A549 (cell line): ENCODE measurements at regions not wholly inside any gene's neighbourhood (a gene's known extent, or its start where the extent isn't known, plus 50 kb on each side); places are given as distances from the start of the nearest gene placed in this dataset.

Experiments
- ATAC-seq, 2 experiments: fragments of 200-7000 bp in 1 of 2; fragments of >200 bp in 1 of 2; cut with Nextera tagmentation in 1 of 2; cut with Tn5 transposase in 1 of 2; 3 replicates each; pipeline versions ENCODE4 v1.8.0 to v1.9.1; 2018 to 2020; ENCODE audit warnings: mild to moderate bottlenecking in 1 of 2, moderate library complexity in 1 of 2
- CTCF ChIA-PET: fragments of 300-600 bp; sonication (Branson Sonifier 250); formaldehyde crosslinking; extraction: SDS; loops from one replicate; lab custom pipeline; 2021; ENCODE audit warnings: antibody characterized with exemption, inconsistent platforms; lab: Yijun Ruan, JAX
- POLR2A ChIA-PET: fragments of 350-600 bp; formaldehyde crosslinking; extraction: SDS; loops from one replicate; lab custom pipeline; 2021; ENCODE audit warnings: antibody characterized with exemption, inconsistent platforms; lab: Yijun Ruan, JAX
- DNase-seq, 2 experiments: peaks; one replicate each; pipeline versions ENCODE4 v3.0.0 to v3.0.0-alpha.2; 2011 to 2016; ENCODE audit warnings: low read depth in 1 of 2, low spot score in 1 of 2
- FAIRE-seq: peaks from 2 replicates; lab custom pipeline; 2011; peaks lifted over from hg19 to GRCh38; lab: Jason Lieb, UNC
- H3K27ac ChIP-seq, 2 experiments: fragments of >200 bp; sonication (Bioruptor Twin); formaldehyde crosslinking; 3 replicates each; pipeline ENCODE4 v1.5.1; 2016 to 2017
- H3K4me1 ChIP-seq: fragments of >200 bp; sonication (Bioruptor Twin); formaldehyde crosslinking; 3 replicates; pipeline ENCODE4 v1.6.1; 2016
- H3K4me2 ChIP-seq: fragments of >200 bp; sonication (Bioruptor Twin); formaldehyde crosslinking; 3 replicates; pipeline ENCODE4 v1.6.1; 2016
- H3K4me3 ChIP-seq: fragments of >200 bp; sonication (Bioruptor Twin); formaldehyde crosslinking; 3 replicates; pipeline ENCODE4 v1.5.1; 2016
- H3K9me3 ChIP-seq: fragments of >200 bp; sonication (Bioruptor Twin); formaldehyde crosslinking; 3 replicates; pipeline ENCODE4 v1.6.1; 2016
- ATOH8 ChIP-seq: fragments of 250-450 bp; sonication (Bioruptor Pico); IDR thresholded peaks from 2 replicates; pipeline ENCODE4 v1.5.0; 2020; ENCODE audit warnings: low read depth, mild to moderate bottlenecking, moderate library complexity
- BHLHE40 ChIP-seq: IDR thresholded peaks from 2 replicates; pipeline ENCODE4 v1.6.1; 2012; ENCODE audit warnings: low read depth, low read length, inconsistent platforms
- CBX2 ChIP-seq: fragments of 200-600 bp; sonication (generic); IDR thresholded peaks from 2 replicates; pipeline ENCODE4 v1.6.1; 2016; ENCODE audit warnings: low read depth, mild to moderate bottlenecking, borderline replicate concordance
- CBX8 ChIP-seq: fragments of 200-600 bp; sonication (generic); IDR thresholded peaks from 2 replicates; pipeline ENCODE4 v1.6.1; 2016
- CEBPB ChIP-seq, 2 experiments: fragments of >200 bp in 1 of 2; sonication (Bioruptor Twin) in 1 of 2; formaldehyde crosslinking in 1 of 2; IDR thresholded peaks; 2 replicates each; pipeline ENCODE4 v1.6.1; 2012 to 2016
- CHD4 ChIP-seq: fragments of 200-600 bp; sonication (generic); IDR thresholded peaks from 2 replicates; pipeline ENCODE4 v1.6.1; 2016; ENCODE audit warnings: antibody characterized with exemption, mild to moderate bottlenecking, borderline replicate concordance
- CTCF ChIP-seq: fragments of >200 bp; sonication (Bioruptor Twin); formaldehyde crosslinking; IDR thresholded peaks from 3 replicates; pipeline ENCODE4 v1.5.1; 2016
- ESRRA ChIP-seq: fragments of 150-350 bp; IDR thresholded peaks from 2 replicates; pipeline ENCODE4 v1.6.1; 2014; ENCODE audit warnings: mild to moderate bottlenecking, low read length, borderline replicate concordance
- HES2 ChIP-seq: fragments of >200 bp; sonication (Bioruptor Twin); formaldehyde crosslinking; IDR thresholded peaks from 2 replicates; pipeline ENCODE4 v1.6.1; 2016
- HMGXB4 ChIP-seq: fragments of 250-450 bp; sonication (Bioruptor Pico); IDR thresholded peaks from 2 replicates; pipeline ENCODE4 v1.5.0; 2021; ENCODE audit warnings: mild to moderate bottlenecking, moderate library complexity, borderline replicate concordance
- HOXA7 ChIP-seq: fragments of 250-450 bp; sonication (Bioruptor Pico); IDR thresholded peaks from 2 replicates; pipeline ENCODE4 v1.5.0; 2020; ENCODE audit warnings: mild to moderate bottlenecking, moderate library complexity
- HOXB5 ChIP-seq: fragments of 250-450 bp; sonication (Bioruptor Pico); IDR thresholded peaks from 2 replicates; pipeline ENCODE4 v1.5.0; 2020; ENCODE audit warnings: mild to moderate bottlenecking, moderate library complexity
- JUN ChIP-seq, 2 experiments: fragments of >200 bp; sonication (Bioruptor Twin); formaldehyde crosslinking; IDR thresholded peaks; 2 replicates in 1 of 2; 3 replicates in 1 of 2; pipeline ENCODE4 v1.6.1; 2016 to 2017
- MAFK ChIP-seq: fragments of 450-650 bp; IDR thresholded peaks from 2 replicates; pipeline ENCODE4 v1.6.1; 2014; ENCODE audit not compliant: partially characterized antibody
- MAZ ChIP-seq: fragments of 150-350 bp; IDR thresholded peaks from 2 replicates; pipeline ENCODE4 v1.6.1; 2014; ENCODE audit warnings: antibody characterized with exemption, low read depth, low read length, borderline replicate concordance
- MYC ChIP-seq: IDR thresholded peaks from 2 replicates; pipeline ENCODE4 v1.6.1; 2012; ENCODE audit warnings: mild to moderate bottlenecking, inconsistent platforms, low read length, improper control_type of control experiment, borderline replicate concordance
- NFE2L2 ChIP-seq: fragments of 150-350 bp; conservative IDR thresholded peaks from 2 replicates; pipeline ENCODE4 v1.6.1; 2014; ENCODE audit warnings: low read length
- RAD21 ChIP-seq, 2 experiments: fragments of >200 bp in 1 of 2; sonication (Bioruptor Twin) in 1 of 2; formaldehyde crosslinking in 1 of 2; IDR thresholded peaks in 1 of 2; conservative IDR thresholded peaks in 1 of 2; 2 replicates in 1 of 2; 3 replicates in 1 of 2; pipeline ENCODE4 v1.6.1; 2012 to 2018; ENCODE audit warnings: inconsistent platforms in 1 of 2
- RNF2 ChIP-seq: fragments of 200-600 bp; sonication (generic); IDR thresholded peaks from 2 replicates; pipeline ENCODE4 v1.6.1; 2016; ENCODE audit warnings: low read depth, mild to moderate bottlenecking, antibody characterized with exemption, moderate library complexity, borderline replicate concordance
- USF2 ChIP-seq: fragments of 450-650 bp; IDR thresholded peaks from 2 replicates; pipeline ENCODE4 v1.6.1; 2014; ENCODE audit warnings: antibody characterized with exemption
- ZFP36 ChIP-seq: fragments of 450-650 bp; IDR thresholded peaks from 2 replicates; pipeline ENCODE4 v1.6.1; 2014; ENCODE audit warnings: borderline replicate concordance; ENCODE audit not compliant: partially characterized antibody
- ZNF302 ChIP-seq: fragments of 250-450 bp; sonication (Bioruptor Pico); IDR thresholded peaks from 2 replicates; pipeline ENCODE4 v1.9.0; 2021; ENCODE audit warnings: inconsistent platforms, mild to moderate bottlenecking, moderate library complexity
- WGBS: methylation state at CpG from one replicate; pipeline ENCODE4 v1.1.6; 2017; ENCODE audit errors: missing lambda C conversion rate; 5-methylcytosine and 5-hydroxymethylcytosine counted together

GRCh38 chr13:44302940-44303575, 70.6 kb upstream of the SERP2 start:
- Histone ChIP-seq H3K27ac (peak overlapping the region; percentile 93 to 97), H3K4me3 (no peak overlapping the region), H3K4me2 (no peak overlapping the region), H3K4me1 (peaks cover 70% of the 10 kb centered on the region), H3K9me3 (no peaks in the 10 kb centered on the region)
- ChIA-PET CTCF (interaction anchor here (0.6 to 2.0 kb wide), 7 partner anchors 9 to 1027 kb away, joined by 3 to 7 read pairs (median 3); no protein-coding TSS in a partner anchor), POLR2A (interaction anchor here (1.2 to 1.4 kb wide), 2 partner anchors 132 to 134 kb away, joined by 4 to 7 read pairs; no protein-coding TSS in a partner anchor)
- TF ChIP-seq RNF2 (no peak), CBX2 (no peak), HMGXB4 (CRISPR knock-in tag) (no peak), MYC (no peak)
- FAIRE-seq = no peak
- no peak for ATAC-seq
- 91% methylated on average over 5 of the region's 5 CpGs for WGBS
- no peak for DNase-seq

- TF ChIP-seq BHLHE40 = no peak
- no peak for TF ChIP-seq CEBPB (IDR thresholded peaks at IDR 0.05)
- TF ChIP-seq RAD21 (conservative IDR thresholded peaks at IDR 0.05 in 1 of 2, IDR thresholded peaks at IDR 0.05 in 1 of 2) = no peak
- TF ChIP-seq ZNF302 = no peak
- no peak for TF ChIP-seq CHD4
- TF ChIP-seq ESRRA = no peak
- no peak for TF ChIP-seq RNF2
- no peak for TF ChIP-seq MAFK
- TF ChIP-seq CTCF = no peak
- peak overlapping the region; percentile 93 to 97 for H3K27ac ChIP-seq
- ChIA-PET CTCF (interaction anchor here (0.6 to 1.3 kb wide), 7 partner anchors 8 to 1028 kb away, joined by 3 to 4 read pairs (median 3); no protein-coding TSS in a partner anchor), POLR2A (interaction anchor here (1.2 to 1.4 kb wide), 2 partner anchors 131 to 133 kb away, joined by 4 to 7 read pairs; no protein-coding TSS in a partner anchor)
- 94% methylated on average over 5 of the region's 5 CpGs for WGBS
- DNase-seq (no peak), ATAC-seq (no peak), FAIRE-seq (no peak)
- no peak overlapping the region for H3K4me2 ChIP-seq
- H3K4me3 ChIP-seq = no peak overlapping the region
- no peaks in the 10 kb centered on the region for H3K9me3 ChIP-seq
- peaks cover 75% of the 10 kb centered on the region for H3K4me1 ChIP-seq
These were observed 69.8 kb upstream of the SERP2 start for GRCh38 chr13:44303681-44304432.

GRCh38 chr13:44304433-44304725, 69.2 kb upstream of the SERP2 start:
- no peak for TF ChIP-seq MAZ
- no peak for TF ChIP-seq RNF2
- no peak for TF ChIP-seq JUN (IDR thresholded peaks at IDR 0.05)
- TF ChIP-seq MAFK = no peak
- TF ChIP-seq ZFP36 = no peak
- TF ChIP-seq CBX8 = no peak
- no peak for TF ChIP-seq HOXA7 (CRISPR knock-in tag)
- TF ChIP-seq HES2 = no peak
- no peak for TF ChIP-seq USF2
- TF ChIP-seq NFE2L2 = no peak
- TF ChIP-seq ATOH8 = no peak
- TF ChIP-seq CEBPB (IDR thresholded peaks at IDR 0.05) = no peak
- TF ChIP-seq HOXB5 = no peak
- Histone ChIP-seq H3K9me3 (no peaks in the 10 kb centered on the region), H3K4me1 (peaks cover 75% of the 10 kb centered on the region), H3K27ac (peak overlapping the region; percentile 93 to 97), H3K4me2 (no peak overlapping the region), H3K4me3 (no peak overlapping the region)
- DNase-seq (no peak), FAIRE-seq (no peak), ATAC-seq (no peak)
- CTCF ChIA-PET = interaction anchor here (1.3 kb wide), 1 partner anchor 398 kb away, joined by 3 read pairs; no protein-coding TSS in a partner anchor
- 94% methylated on average over 4 of the region's 4 CpGs for WGBS
- POLR2A ChIA-PET = no interaction called here
